A673 (cell line): ENCODE measurements at regions not wholly inside any gene's neighbourhood (a gene's known extent, or its start where the extent isn't known, plus 50 kb on each side); places are given as distances from the start of the nearest gene placed in this dataset.

Source experiments
- BruUV-seq: library from RNA; stranded (reverse); fragments of 400-500 nt; replicated peaks from 2 replicates; lab custom pipeline; 2021; lab: Mats Ljungman, UMichigan
- CTCF ChIA-PET: fragments of 300-600 bp; sonication (Branson Sonifier 250); formaldehyde crosslinking; loops from one replicate; lab custom pipeline; 2022; ENCODE audit warnings: antibody characterized with exemption; lab: Charles Lee
- POLR2A ChIA-PET: fragments of 300-600 bp; sonication (Branson Sonifier 250); formaldehyde crosslinking; loops from one replicate; lab custom pipeline; 2022; ENCODE audit warnings: antibody characterized with exemption; ENCODE audit not compliant: low non-redundant PET; lab: Charles Lee
- DNase-seq: peaks from one replicate; pipeline ENCODE4 v3.0.0-alpha.2; 2015; ENCODE audit warnings: low spot score
- H3K27ac ChIP-seq: fragments of 200-600 bp; sonication (generic); 2 replicates; pipeline ENCODE4 v1.5.1; 2016; ENCODE audit warnings: mixed run types, low read depth, mild to moderate bottlenecking, mixed read lengths, antibody characterized with exemption, low read length; ENCODE audit not compliant: poor library complexity, severe bottlenecking
- H3K27me3 ChIP-seq: fragments of 200-600 bp; sonication (generic); replicated peaks from 2 replicates; pipeline ENCODE4 v1.6.1; 2017; ENCODE audit warnings: mixed run types, low read depth, mild to moderate bottlenecking, mixed read lengths, antibody characterized with exemption, low read length; ENCODE audit not compliant: insufficient read depth, poor library complexity
- H3K36me3 ChIP-seq: fragments of 200-600 bp; sonication (generic); 2 replicates; pipeline ENCODE4 v1.6.1; 2016; ENCODE audit warnings: mixed run types, mild to moderate bottlenecking, mixed read lengths, antibody characterized with exemption, low read length; ENCODE audit not compliant: insufficient read depth, poor library complexity, severe bottlenecking
- H3K4me1 ChIP-seq: fragments of 200-600 bp; sonication (generic); 2 replicates; pipeline ENCODE4 v1.6.1; 2017; ENCODE audit warnings: mixed run types, mild to moderate bottlenecking, mixed read lengths, antibody characterized with exemption, low read length; ENCODE audit not compliant: insufficient read depth, poor library complexity, severe bottlenecking
- H3K4me3 ChIP-seq: fragments of 200-600 bp; sonication (generic); 2 replicates; pipeline ENCODE4 v1.5.1; 2016; ENCODE audit warnings: low read depth, mixed run types, mild to moderate bottlenecking, mixed read lengths, low read length; ENCODE audit not compliant: poor library complexity, severe bottlenecking
- H3K9me3 ChIP-seq: fragments of 200-600 bp; sonication (generic); 2 replicates; pipeline ENCODE4 v1.6.1; 2016; ENCODE audit warnings: mixed run types, low read depth, mild to moderate bottlenecking, mixed read lengths, antibody characterized with exemption, low read length; ENCODE audit not compliant: poor library complexity, severe bottlenecking
- CTCF ChIP-seq: fragments of 300-800, 200-600 bp; sonication (generic); conservative IDR thresholded peaks from 2 replicates; pipeline ENCODE4 v1.5.1; 2017; ENCODE audit warnings: low read depth, mild to moderate bottlenecking, antibody characterized with exemption, low read length, moderate library complexity, mixed read lengths
- EZH2 ChIP-seq: fragments of 200-600 bp; sonication (generic); IDR thresholded peaks from 2 replicates; pipeline ENCODE4 v1.6.1; 2017; ENCODE audit warnings: borderline replicate concordance, low read depth, mild to moderate bottlenecking, mixed read lengths, antibody characterized with exemption, low read length; ENCODE audit not compliant: poor library complexity, severe bottlenecking
- intact Hi-C: fragments of 100-400 bp; cut with micrococcal nuclease; formaldehyde crosslinking; loops from one replicate; pipeline ENCODE4 v1.10.0; 2022; ENCODE audit not compliant: unreplicated experiment

- ChIA-PET CTCF (no interaction called here), POLR2A (no interaction called here)
- H3K4me3 ChIP-seq = no peak overlapping the region
- intact Hi-C loops = no loop called here
- TF ChIP-seq EZH2 (no peak), CTCF (no peak)
- H3K36me3 ChIP-seq = no peaks in the 10 kb centered on the region
- H3K9me3 ChIP-seq = peaks cover under 1% of the 10 kb centered on the region
- no peaks in the 10 kb centered on the region for H3K4me1 ChIP-seq
- no peak overlapping the region for H3K27ac ChIP-seq
- no peak for DNase-seq
- H3K27me3 ChIP-seq = no peaks in the 10 kb centered on the region
- BruUV-seq = no TSS peak
Observed at GRCh38 chr2:106708209-106708608, 177.8 kb downstream of the ST6GAL2 start.

GRCh38 chr2:106709229-106709628, 176.7 kb downstream of the ST6GAL2 start:
- no peak for DNase-seq
- BruUV-seq = no TSS peak
- H3K4me3 ChIP-seq = no peak overlapping the region
- H3K27ac ChIP-seq = no peak overlapping the region
- POLR2A ChIA-PET = no interaction called here
- CTCF ChIA-PET = no interaction called here
- intact Hi-C loops = no loop called here
- no peak for TF ChIP-seq CTCF
- TF ChIP-seq EZH2 = no peak
- no peaks in the 10 kb centered on the region for H3K27me3 ChIP-seq
- H3K36me3 ChIP-seq = no peaks in the 10 kb centered on the region
- peaks cover 4% of the 10 kb centered on the region for H3K9me3 ChIP-seq
- H3K4me1 ChIP-seq = no peaks in the 10 kb centered on the region

GRCh38 chr2:106719222-106719621, 166.7 kb downstream of the ST6GAL2 start:
- no peak for DNase-seq

More at GRCh38 chr2:106719222-106719621, 166.7 kb downstream of the ST6GAL2 start:
- no peaks in the 10 kb centered on the region for H3K4me1 ChIP-seq
- no peak overlapping the region for H3K4me3 ChIP-seq
- ChIA-PET CTCF (no interaction called here), POLR2A (no interaction called here)
- no peak overlapping the region for H3K27ac ChIP-seq
- H3K9me3 ChIP-seq = peaks cover 20% of the 10 kb centered on the region
- no TSS peak for BruUV-seq
- TF ChIP-seq CTCF = no peak
- H3K27me3 ChIP-seq = no peaks in the 10 kb centered on the region
- intact Hi-C loops = no loop called here
- H3K36me3 ChIP-seq = no peaks in the 10 kb centered on the region
